GM18520 (cell line): ENCODE measurements at regions not wholly inside any gene's neighbourhood (a gene's known extent, or its start where the extent isn't known, plus 50 kb on each side); places are given as distances from the start of the nearest gene placed in this dataset.

Experiments used
- ATAC-seq: cut with Tn5 transposase; IDR thresholded peaks from one replicate; pipeline ENCODE4 v1.9.1; 2021; ENCODE audit not compliant: unreplicated experiment

- ATAC-seq = no peak
These were observed 750.0 kb upstream of the CITED2 start for GRCh38 chr6:140124498-140124897.

DNA sequence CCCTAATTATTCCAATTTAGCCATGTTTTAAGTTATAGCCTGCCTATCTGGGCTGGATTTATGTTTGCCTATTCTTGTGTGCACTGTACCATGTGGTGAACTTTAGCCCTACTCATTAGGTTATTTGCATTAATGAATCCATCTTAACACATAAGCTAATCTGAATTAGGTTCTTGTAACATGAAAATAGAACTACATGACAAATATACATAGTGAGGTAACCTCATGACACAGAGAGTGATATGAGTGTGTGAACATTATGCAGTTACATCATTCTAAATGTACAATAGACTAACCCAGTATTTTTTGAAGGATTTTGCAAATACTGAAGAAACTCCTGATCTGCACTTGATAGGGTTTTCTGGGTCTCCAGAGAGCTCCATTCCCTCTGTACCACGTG, 733.7 kb upstream of the CITED2 start:
- ATAC-seq = no peak

GRCh38 chr6:140107216-140107615, 732.8 kb upstream of the CITED2 start:
- no peak for ATAC-seq

- ATAC-seq = no peak
These were observed 731.4 kb upstream of the CITED2 start for GRCh38 chr6:140105857-140106256.

- ATAC-seq = no peak
These were observed 730.8 kb upstream of the CITED2 start for GRCh38 chr6:140105241-140105640.

DNA sequence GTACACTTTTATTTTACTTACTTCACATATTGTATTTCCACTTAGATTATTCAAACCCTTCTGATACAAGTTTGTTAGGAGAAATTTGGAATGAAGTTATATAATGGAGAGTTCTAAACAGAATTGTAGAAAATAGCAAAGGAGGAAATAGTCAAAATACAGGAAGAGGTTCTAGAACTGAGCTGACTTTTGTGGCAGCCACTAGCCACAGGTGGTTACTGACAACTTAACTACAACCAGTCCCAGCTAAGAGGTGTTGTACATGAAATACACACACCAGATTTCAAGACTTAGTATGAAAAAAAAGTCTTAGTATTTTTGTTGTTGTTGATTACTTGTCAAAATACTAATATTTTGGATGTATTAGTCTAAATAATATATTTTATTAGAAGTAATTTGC, 727.4 kb upstream of the CITED2 start:
- no peak for ATAC-seq

DNA sequence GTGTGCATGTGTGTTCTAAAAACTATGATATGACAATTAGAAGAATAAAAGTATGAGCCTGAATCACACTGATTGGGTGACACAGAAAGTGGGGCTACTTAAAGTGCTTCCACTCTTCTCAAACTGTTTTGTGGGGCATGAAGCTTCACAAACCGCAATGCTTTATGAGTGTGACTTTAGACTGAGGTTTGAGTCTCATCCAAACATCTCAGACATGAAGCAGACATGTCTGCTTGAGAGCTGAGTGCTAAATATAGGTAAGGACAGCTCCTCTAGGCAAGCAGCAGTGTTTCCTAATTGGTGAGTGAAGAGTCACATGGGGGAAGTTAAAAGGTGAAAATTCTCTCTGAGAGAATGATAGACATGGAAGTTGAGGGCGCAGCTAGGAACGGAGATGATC, 726.9 kb upstream of the CITED2 start:
- peak; percentile 41 for ATAC-seq

- ATAC-seq = no peak
These were observed 721.1 kb upstream of the CITED2 start for GRCh38 chr6:140095532-140095931.

GRCh38 chr6:140091895-140092294, 717.4 kb upstream of the CITED2 start:
- no peak for ATAC-seq

- no peak for ATAC-seq
These were observed 716.4 kb upstream of the CITED2 start for GRCh38 chr6:140090871-140091270.

- ATAC-seq = no peak
These were observed 708.9 kb upstream of the CITED2 start for GRCh38 chr6:140083375-140083774.

DNA sequence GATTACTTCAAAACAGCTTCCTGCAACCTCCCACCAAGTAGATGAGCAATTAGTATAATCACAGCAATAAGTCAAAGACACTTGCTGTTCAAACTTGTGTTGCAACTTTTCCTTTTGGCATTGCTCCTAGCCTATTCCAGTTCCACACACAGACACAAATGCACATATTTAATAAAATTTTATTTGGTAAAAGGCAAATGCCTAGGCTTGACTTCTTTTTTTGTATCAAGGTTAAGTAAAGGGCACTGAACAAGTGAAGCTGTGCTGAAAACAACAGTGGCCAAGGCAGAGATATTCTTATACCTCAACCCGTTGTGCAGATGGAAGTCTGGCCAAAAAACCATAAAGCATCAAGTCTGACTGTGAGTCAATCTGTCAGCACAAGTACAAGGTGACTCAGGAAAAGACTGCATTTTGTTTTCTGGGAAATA, 708.4 kb upstream of the CITED2 start:
- ATAC-seq = no peak

GRCh38 chr6:140079328-140079727, 704.9 kb upstream of the CITED2 start:
- ATAC-seq = no peak

- no peak for ATAC-seq
These were observed 704.2 kb upstream of the CITED2 start for GRCh38 chr6:140078561-140079125.

- ATAC-seq = no peak
These were observed 703.5 kb upstream of the CITED2 start for GRCh38 chr6:140077827-140078560.

- no peak for ATAC-seq
These were observed 701.7 kb upstream of the CITED2 start for GRCh38 chr6:140076105-140076504.

- no peak for ATAC-seq
These were observed 699.0 kb upstream of the CITED2 start for GRCh38 chr6:140073456-140073855.

GRCh38 chr6:140071601-140072062, 697.2 kb upstream of the CITED2 start:
- ATAC-seq = no peak

DNA sequence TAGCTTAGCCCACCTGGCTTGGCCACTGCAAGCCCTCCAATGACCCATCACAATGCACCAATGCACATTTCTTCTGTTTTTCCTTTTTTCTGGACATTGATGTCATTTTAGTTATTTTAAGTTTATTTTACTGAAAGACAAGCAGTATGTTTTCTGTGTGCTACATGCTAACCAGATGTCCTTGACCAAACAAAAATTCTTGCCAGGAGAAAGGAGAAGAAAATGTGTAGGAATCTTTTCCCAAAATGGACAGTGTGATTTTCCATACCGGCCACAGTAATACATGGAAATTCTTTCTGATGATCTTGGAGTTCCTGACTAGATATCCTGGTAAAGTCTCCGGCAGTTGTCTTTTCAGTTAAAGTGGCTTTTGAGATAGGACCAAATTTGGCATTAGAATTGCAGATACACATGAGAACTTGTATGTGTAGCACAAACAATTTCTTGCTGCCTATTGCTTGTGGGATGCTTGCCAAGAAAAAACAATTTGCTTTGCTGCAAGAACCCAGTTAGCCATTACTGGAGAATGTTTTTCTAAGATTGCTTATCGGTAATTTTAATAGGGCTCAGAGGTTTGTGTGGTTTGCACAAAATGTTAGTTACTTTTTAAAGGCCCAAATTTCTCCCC, 696.5 kb upstream of the CITED2 start:
- no peak for ATAC-seq

- no peak for ATAC-seq
These were observed 695.1 kb upstream of the CITED2 start for GRCh38 chr6:140069576-140069975.

- no peak for ATAC-seq
These were observed 694.4 kb upstream of the CITED2 start for GRCh38 chr6:140068801-140069200.

DNA sequence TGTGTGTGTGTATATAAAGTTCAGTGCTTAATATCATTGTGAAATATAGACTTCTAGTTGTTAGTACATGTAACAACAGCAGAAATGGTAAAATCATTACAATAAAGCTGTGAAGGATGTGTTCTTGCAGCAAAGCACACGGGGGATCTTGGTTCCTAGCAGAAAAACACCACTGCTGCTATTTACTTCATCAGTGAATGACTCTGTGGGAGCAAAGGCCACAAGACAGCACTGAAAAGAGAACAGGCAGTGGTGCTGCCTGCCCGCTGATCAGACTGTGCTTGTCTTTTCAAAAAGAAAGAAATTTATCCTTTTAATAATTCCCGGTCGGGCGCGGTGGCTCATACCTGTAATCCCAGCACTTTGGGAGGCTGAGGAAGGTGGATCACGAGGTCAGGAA, 689.9 kb upstream of the CITED2 start:
- ATAC-seq = no peak
